ENCODE measurements at regions not wholly inside any gene's neighbourhood (a gene's known extent, or its start where the extent isn't known, plus 50 kb on each side); places are given as distances from the start of the nearest gene placed in this dataset.

DNA sequence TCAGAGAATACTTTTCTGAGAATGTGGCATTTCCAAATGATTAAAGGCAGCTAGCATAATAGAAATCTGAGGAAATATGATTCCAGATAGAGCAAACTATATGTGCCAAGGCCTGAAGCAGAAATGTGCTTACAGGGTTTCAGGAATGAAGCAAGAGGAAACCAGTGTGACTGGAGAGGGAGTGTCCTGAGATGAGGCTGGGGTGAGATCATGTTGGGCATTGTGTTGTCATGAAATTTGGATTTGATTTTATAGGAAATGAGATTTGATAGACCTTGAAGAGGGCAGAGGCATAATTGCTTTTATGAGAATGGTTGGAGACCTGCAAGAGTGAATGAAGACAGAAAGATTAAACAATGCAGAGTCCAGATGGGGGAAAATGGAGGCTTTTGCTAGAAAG, 338.1 kb upstream of the SNX7 start:
- Histone ChIP-seq H3K27ac (ENCODE audit: low read depth, low read length, severe bottlenecking) (peak overlapping the region; percentile 98), H3K36me3 (ENCODE audit: control insufficient read depth, insufficient read depth, low read length) (no peaks in the 10 kb centered on the region), H3K9me3 (ENCODE audit: control insufficient read depth, low read length) (peaks cover 4% of the 10 kb centered on the region), H3K4me3 (ENCODE audit: extremely low read depth, insufficient read depth, low read length, poor library complexity, severe bottlenecking) (no peak overlapping the region), H3K4me1 (ENCODE audit: control insufficient read depth, insufficient read depth, low read length, poor library complexity, severe bottlenecking) (peaks cover 47% of the 10 kb centered on the region)

DNA sequence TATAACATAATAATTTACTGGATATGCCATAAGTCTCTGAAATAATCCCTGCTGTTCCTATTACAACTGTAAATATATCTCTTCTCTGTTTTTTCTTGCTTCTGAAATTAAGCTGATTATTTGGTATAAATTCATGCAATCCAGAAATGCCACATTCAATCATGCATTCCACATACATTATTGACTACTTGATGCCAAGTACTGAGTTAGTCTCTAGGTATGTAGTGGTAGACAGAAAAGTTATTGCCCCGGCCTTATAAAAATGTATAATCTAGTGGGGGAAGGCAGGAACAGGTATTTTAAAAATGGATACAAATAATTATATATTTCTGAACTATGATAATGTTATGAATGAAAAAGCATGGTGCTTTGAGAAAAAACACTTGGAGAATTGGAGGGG, 338.6 kb upstream of the SNX7 start:
- Histone ChIP-seq H3K4me3 (ENCODE audit: extremely low read depth, insufficient read depth, low read length, poor library complexity, severe bottlenecking) (no peak overlapping the region), H3K36me3 (ENCODE audit: control insufficient read depth, insufficient read depth, low read length) (no peaks in the 10 kb centered on the region), H3K9me3 (ENCODE audit: control insufficient read depth, low read length) (peaks cover 4% of the 10 kb centered on the region), H3K4me1 (ENCODE audit: control insufficient read depth, insufficient read depth, low read length, poor library complexity, severe bottlenecking) (peaks cover 44% of the 10 kb centered on the region), H3K27ac (ENCODE audit: low read depth, low read length, severe bottlenecking) (peak overlapping the region; percentile 98)
- no CpG with 5 or more reads among the region's 1 CpG for WGBS, 2 experiments (ENCODE audit: insufficient coverage in 2 of 2)

- peaks cover 4% of the 10 kb centered on the region for H3K9me3 ChIP-seq (ENCODE audit: control insufficient read depth, low read length)
- peaks cover 36% of the 10 kb centered on the region for H3K4me1 ChIP-seq (ENCODE audit: control insufficient read depth, insufficient read depth, low read length, poor library complexity, severe bottlenecking)
- WGBS, 2 experiments (ENCODE audit: insufficient coverage in 2 of 2) = 80% methylated on average over 1 of the region's 1 CpG; no CpG with 5 or more reads in 1 of the 2 experiments
- H3K4me3 ChIP-seq (ENCODE audit: extremely low read depth, insufficient read depth, low read length, poor library complexity, severe bottlenecking) = no peak overlapping the region
- H3K27ac ChIP-seq (ENCODE audit: low read depth, low read length, severe bottlenecking) = no peak overlapping the region
- no peaks in the 10 kb centered on the region for H3K36me3 ChIP-seq (ENCODE audit: control insufficient read depth, insufficient read depth, low read length)
These were observed 339.4 kb upstream of the SNX7 start for GRCh38 chr1:98322086-98322485.

GRCh38 chr1:98321191-98321590, 340.3 kb upstream of the SNX7 start:
- H3K36me3 ChIP-seq (ENCODE audit: control insufficient read depth, insufficient read depth, low read length) = no peaks in the 10 kb centered on the region
- H3K27ac ChIP-seq (ENCODE audit: low read depth, low read length, severe bottlenecking) = no peak overlapping the region
- H3K9me3 ChIP-seq (ENCODE audit: control insufficient read depth, low read length) = peaks cover 4% of the 10 kb centered on the region
- H3K4me3 ChIP-seq (ENCODE audit: extremely low read depth, insufficient read depth, low read length, poor library complexity, severe bottlenecking) = no peak overlapping the region
- peaks cover 36% of the 10 kb centered on the region for H3K4me1 ChIP-seq (ENCODE audit: control insufficient read depth, insufficient read depth, low read length, poor library complexity, severe bottlenecking)
- no CpG with 5 or more reads among the region's 2 CpGs for WGBS, 2 experiments (ENCODE audit: insufficient coverage in 2 of 2)

DNA sequence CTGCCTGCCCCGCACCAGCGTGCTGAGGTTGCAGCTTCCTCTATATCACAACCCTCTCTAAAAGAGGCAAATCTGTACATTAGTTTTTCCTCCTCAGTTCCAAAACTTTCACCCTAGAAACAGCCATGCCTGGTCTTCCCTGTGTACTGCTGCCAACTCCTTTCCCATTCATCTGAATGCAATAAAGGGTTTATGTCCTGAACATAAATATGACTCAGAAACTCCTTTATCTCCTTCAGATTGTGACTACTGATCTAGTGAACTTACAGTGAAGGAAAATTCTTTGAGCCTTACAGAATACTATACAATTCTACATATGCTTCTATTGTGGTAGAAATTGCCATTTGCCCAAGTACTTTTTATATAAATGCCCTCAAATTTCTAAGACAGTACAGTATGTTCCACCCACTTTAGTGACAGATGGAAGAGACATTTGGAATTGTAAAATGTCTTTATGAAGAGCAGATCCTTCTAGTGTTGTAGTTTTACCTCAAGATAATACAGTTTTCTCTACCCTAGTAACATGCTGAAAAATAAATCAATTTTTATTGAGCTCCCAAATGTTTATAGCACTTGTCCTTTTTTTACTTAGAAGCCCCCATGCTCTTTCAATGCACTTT, 345.1 kb upstream of the SNX7 start:
- H3K27ac ChIP-seq (ENCODE audit: low read depth, low read length, severe bottlenecking) = no peak overlapping the region
- 83 to 95% methylated on average over 2 of the region's 2 CpGs for WGBS, 2 experiments (ENCODE audit: insufficient coverage in 2 of 2)
- no peak overlapping the region for H3K4me3 ChIP-seq (ENCODE audit: extremely low read depth, insufficient read depth, low read length, poor library complexity, severe bottlenecking)
- H3K4me1 ChIP-seq (ENCODE audit: control insufficient read depth, insufficient read depth, low read length, poor library complexity, severe bottlenecking) = peaks cover 6% of the 10 kb centered on the region
- H3K36me3 ChIP-seq (ENCODE audit: control insufficient read depth, insufficient read depth, low read length) = no peaks in the 10 kb centered on the region
- peaks cover 2% of the 10 kb centered on the region for H3K9me3 ChIP-seq (ENCODE audit: control insufficient read depth, low read length)

- Histone ChIP-seq H3K4me1 (ENCODE audit: control insufficient read depth, insufficient read depth, low read length, poor library complexity, severe bottlenecking) (peaks cover 6% of the 10 kb centered on the region), H3K27ac (ENCODE audit: low read depth, low read length, severe bottlenecking) (no peak overlapping the region), H3K4me3 (ENCODE audit: extremely low read depth, insufficient read depth, low read length, poor library complexity, severe bottlenecking) (no peak overlapping the region), H3K9me3 (ENCODE audit: control insufficient read depth, low read length) (no peaks in the 10 kb centered on the region), H3K36me3 (ENCODE audit: control insufficient read depth, insufficient read depth, low read length) (no peaks in the 10 kb centered on the region)
- no CpG with 5 or more reads among the region's 1 CpG for WGBS, 2 experiments (ENCODE audit: insufficient coverage in 2 of 2)
These were observed 346.2 kb upstream of the SNX7 start for GRCh38 chr1:98315309-98315708.

DNA sequence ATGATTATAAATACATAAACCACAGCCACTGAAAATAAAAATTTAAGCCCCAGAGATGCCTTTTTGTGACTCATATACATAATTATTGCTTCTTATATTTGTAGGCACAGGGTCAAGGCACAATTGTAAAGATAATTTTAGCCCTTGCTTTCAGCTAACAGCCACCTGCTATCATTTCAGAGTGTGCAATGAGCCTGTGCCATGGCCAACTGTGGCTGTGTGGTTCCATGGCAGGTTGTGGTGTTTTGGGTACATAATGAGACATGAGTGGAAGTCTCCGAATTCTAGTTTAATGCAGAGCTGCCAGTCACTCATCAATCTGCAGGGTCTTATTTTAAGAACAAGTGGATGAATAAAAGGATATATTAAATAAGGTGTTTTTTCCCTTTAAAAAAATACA, 346.9 kb upstream of the SNX7 start:
- H3K4me1 ChIP-seq (ENCODE audit: control insufficient read depth, insufficient read depth, low read length, poor library complexity, severe bottlenecking) = peaks cover 6% of the 10 kb centered on the region
- H3K36me3 ChIP-seq (ENCODE audit: control insufficient read depth, insufficient read depth, low read length) = no peaks in the 10 kb centered on the region
- no CpG with 5 or more reads among the region's 1 CpG for WGBS, 2 experiments (ENCODE audit: insufficient coverage in 2 of 2)
- no peak overlapping the region for H3K27ac ChIP-seq (ENCODE audit: low read depth, low read length, severe bottlenecking)
- H3K4me3 ChIP-seq (ENCODE audit: extremely low read depth, insufficient read depth, low read length, poor library complexity, severe bottlenecking) = no peak overlapping the region
- H3K9me3 ChIP-seq (ENCODE audit: control insufficient read depth, low read length) = no peaks in the 10 kb centered on the region

DNA sequence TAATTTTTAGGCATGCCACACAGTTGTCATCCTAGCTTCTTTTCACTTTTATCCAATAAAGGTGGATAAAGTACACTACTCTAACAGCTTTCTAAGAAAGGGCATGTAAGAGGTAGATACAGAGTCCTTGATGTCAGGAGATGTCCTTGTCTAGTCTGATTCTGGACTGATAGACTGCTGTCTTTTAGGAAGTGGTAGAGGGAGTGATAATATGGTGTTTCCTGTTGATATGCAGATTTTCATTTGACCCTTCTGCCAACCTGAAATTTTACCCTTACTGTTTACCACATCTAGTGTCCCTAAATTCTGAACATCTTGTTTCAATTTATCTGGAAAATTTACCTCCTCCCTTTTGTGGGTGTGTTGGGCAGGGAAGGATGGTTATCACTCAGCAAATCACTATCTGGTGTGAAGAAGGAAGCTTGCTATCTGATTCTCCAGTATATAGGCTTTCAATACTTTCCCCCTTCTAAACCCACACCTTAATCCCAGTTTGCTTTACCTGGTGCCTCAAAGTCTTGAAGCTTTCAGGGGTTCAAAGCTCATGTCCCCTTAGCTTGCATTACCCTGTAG, 354.9 kb upstream of the SNX7 start:
- H3K9me3 ChIP-seq (ENCODE audit: control insufficient read depth, low read length) = no peaks in the 10 kb centered on the region
- H3K4me3 ChIP-seq (ENCODE audit: extremely low read depth, insufficient read depth, low read length, poor library complexity, severe bottlenecking) = no peak overlapping the region
- H3K4me1 ChIP-seq (ENCODE audit: control insufficient read depth, insufficient read depth, low read length, poor library complexity, severe bottlenecking) = peaks cover 3% of the 10 kb centered on the region
- no peak overlapping the region for H3K27ac ChIP-seq (ENCODE audit: low read depth, low read length, severe bottlenecking)
- H3K36me3 ChIP-seq (ENCODE audit: control insufficient read depth, insufficient read depth, low read length) = no peaks in the 10 kb centered on the region

DNA sequence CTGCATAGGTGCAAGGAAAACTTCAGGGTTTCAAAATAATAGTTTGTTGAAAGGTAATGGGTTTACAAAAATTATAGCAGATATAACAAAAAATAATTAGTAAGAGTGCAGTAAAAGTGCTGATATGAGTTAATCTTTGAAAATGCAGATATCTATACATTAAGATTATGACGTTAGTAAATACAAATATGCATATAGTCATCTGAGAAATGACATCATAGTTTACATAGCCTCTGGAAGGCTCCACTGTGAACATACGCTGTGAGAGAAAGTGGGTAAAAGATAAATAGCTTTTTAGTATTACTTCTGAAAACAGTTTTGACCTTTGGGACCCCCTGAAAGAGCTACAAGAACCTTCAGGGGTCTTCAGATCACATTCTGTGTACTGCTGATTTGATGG, 356.2 kb upstream of the SNX7 start:
- no peak overlapping the region for H3K27ac ChIP-seq (ENCODE audit: low read depth, low read length, severe bottlenecking)
- no peaks in the 10 kb centered on the region for H3K9me3 ChIP-seq (ENCODE audit: control insufficient read depth, low read length)
- peaks cover 3% of the 10 kb centered on the region for H3K4me1 ChIP-seq (ENCODE audit: control insufficient read depth, insufficient read depth, low read length, poor library complexity, severe bottlenecking)
- H3K36me3 ChIP-seq (ENCODE audit: control insufficient read depth, insufficient read depth, low read length) = no peaks in the 10 kb centered on the region
- no CpG with 5 or more reads among the region's 2 CpGs for WGBS, 2 experiments (ENCODE audit: insufficient coverage in 2 of 2)
- no peak overlapping the region for H3K4me3 ChIP-seq (ENCODE audit: extremely low read depth, insufficient read depth, low read length, poor library complexity, severe bottlenecking)

GRCh38 chr1:98304888-98305287, 356.6 kb upstream of the SNX7 start:
- Histone ChIP-seq H3K4me1 (ENCODE audit: control insufficient read depth, insufficient read depth, low read length, poor library complexity, severe bottlenecking) (peaks cover 3% of the 10 kb centered on the region), H3K4me3 (ENCODE audit: extremely low read depth, insufficient read depth, low read length, poor library complexity, severe bottlenecking) (no peak overlapping the region)

DNA sequence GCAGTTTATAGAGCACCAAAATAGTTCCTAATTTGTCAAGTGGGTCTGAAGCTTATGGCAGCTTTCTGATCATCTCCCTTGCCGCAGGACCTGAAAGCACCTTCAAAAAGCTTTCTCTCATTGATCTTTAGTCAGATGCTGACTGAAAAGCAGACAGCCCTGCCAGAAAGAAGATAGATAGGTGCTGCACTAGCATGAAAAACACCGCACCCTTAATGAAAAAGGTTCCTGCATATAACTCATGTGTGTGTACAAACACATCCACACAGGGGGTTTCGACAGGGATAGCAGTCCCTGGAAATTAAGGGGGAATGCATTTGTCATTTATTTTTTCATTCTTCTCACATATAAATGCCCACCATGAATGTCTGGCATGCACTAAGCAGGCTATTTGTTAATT, 361.7 kb upstream of the SNX7 start:
- H3K4me3 ChIP-seq (ENCODE audit: extremely low read depth, insufficient read depth, low read length, poor library complexity, severe bottlenecking) = no peak overlapping the region
- no peaks in the 10 kb centered on the region for H3K9me3 ChIP-seq (ENCODE audit: control insufficient read depth, low read length)
- WGBS, 2 experiments (ENCODE audit: insufficient coverage in 2 of 2) = no CpG with 5 or more reads among the region's 3 CpGs
- no peak overlapping the region for H3K27ac ChIP-seq (ENCODE audit: low read depth, low read length, severe bottlenecking)
- no peaks in the 10 kb centered on the region for H3K36me3 ChIP-seq (ENCODE audit: control insufficient read depth, insufficient read depth, low read length)
- peaks cover 5% of the 10 kb centered on the region for H3K4me1 ChIP-seq (ENCODE audit: control insufficient read depth, insufficient read depth, low read length, poor library complexity, severe bottlenecking)

More at GRCh38 chr1:98304888-98305287, 356.6 kb upstream of the SNX7 start:
- Histone ChIP-seq H3K9me3 (ENCODE audit: control insufficient read depth, low read length) (no peaks in the 10 kb centered on the region), H3K36me3 (ENCODE audit: control insufficient read depth, insufficient read depth, low read length) (no peaks in the 10 kb centered on the region), H3K27ac (ENCODE audit: low read depth, low read length, severe bottlenecking) (no peak overlapping the region)
